Body of pancreas (tissue), 4 donors: ENCODE measurements at regions not wholly inside any gene's neighbourhood (a gene's known extent, or its start where the extent isn't known, plus 50 kb on each side); places are given as distances from the start of the nearest gene placed in this dataset.

ENCODE experiments used
- POLR2A ChIP-seq, 3 donors: fragments of 450-650 bp; IDR thresholded peaks; one replicate each; pipeline ENCODE4 v1.6.1; 2016; ENCODE audit warnings: antibody characterized with exemption in 3 of 3, mild to moderate bottlenecking in 2 of 3
- TF ChIP-seq, protein P1 (sequence below), 7 experiments: fragments of 450-650 bp in 4 of 7; fragments of 200-600 bp in 3 of 7; sonication (generic) in 3 of 7; IDR thresholded peaks; one replicate each; pipeline ENCODE4 v1.5.1; 2016 to 2019; ENCODE audit warnings: antibody characterized with exemption in 7 of 7

DNA sequence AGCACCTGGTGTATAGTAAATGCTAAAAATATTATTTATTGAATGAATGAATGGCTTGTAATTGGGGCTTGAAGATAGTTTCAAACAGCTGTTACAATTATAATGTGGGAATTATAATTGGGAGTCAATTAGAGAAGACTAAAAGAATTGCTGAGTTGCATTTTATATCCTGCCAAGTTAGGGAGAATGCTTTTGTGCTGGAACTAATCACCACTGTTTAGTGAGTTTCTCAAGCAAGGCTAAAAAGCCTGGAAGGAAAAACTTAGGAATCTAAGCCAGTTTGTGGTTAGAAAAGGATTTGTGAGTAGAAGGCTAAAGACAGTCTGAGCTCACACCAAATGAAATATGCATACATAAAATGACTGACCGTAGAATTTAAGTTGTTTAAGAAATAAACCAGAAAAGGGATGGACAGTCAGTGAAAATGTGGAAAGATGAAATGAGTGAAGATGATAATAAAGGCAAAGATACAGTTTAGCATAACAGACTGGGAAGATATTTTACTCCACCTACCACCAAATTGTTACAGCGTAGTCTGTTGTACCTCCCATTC, 647.7 kb upstream of the FSHR start:
- TF ChIP-seq, protein P1, sequence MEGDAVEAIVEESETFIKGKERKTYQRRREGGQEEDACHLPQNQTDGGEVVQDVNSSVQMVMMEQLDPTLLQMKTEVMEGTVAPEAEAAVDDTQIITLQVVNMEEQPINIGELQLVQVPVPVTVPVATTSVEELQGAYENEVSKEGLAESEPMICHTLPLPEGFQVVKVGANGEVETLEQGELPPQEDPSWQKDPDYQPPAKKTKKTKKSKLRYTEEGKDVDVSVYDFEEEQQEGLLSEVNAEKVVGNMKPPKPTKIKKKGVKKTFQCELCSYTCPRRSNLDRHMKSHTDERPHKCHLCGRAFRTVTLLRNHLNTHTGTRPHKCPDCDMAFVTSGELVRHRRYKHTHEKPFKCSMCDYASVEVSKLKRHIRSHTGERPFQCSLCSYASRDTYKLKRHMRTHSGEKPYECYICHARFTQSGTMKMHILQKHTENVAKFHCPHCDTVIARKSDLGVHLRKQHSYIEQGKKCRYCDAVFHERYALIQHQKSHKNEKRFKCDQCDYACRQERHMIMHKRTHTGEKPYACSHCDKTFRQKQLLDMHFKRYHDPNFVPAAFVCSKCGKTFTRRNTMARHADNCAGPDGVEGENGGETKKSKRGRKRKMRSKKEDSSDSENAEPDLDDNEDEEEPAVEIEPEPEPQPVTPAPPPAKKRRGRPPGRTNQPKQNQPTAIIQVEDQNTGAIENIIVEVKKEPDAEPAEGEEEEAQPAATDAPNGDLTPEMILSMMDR (IDR thresholded peaks at IDR 0.05), result no peak
- no peak for TF ChIP-seq POLR2A (IDR thresholded peaks at IDR 0.05)
